Neural cell (in vitro differentiated cells): ENCODE measurements at regions not wholly inside any gene's neighbourhood (a gene's known extent, or its start where the extent isn't known, plus 50 kb on each side); places are given as distances from the start of the nearest gene placed in this dataset.

Source experiments
- H2AFZ ChIP-seq: fragments of 200-600, 300-800 bp; sonication (generic), shearing (Covaris generic); 2 replicates; pipeline ENCODE4 v1.6.0; 2014; ENCODE audit warnings: low read depth, mild to moderate bottlenecking, antibody characterized with exemption, low read length, moderate library complexity
- H3F3A ChIP-seq: fragments of 200-600 bp; shearing (Covaris generic); 2 replicates; pipeline ENCODE4 v1.6.1; 2016; ENCODE audit warnings: mild to moderate bottlenecking, moderate library complexity, mixed read lengths, antibody characterized with exemption, low read length; ENCODE audit not compliant: insufficient read depth, poor library complexity, severe bottlenecking
- H3K27ac ChIP-seq: fragments of 200-600, 300-800 bp; sonication (generic), shearing (Covaris generic); 2 replicates; pipeline ENCODE4 v1.5.1; 2014; ENCODE audit warnings: mild to moderate bottlenecking, low read length, moderate library complexity
- H3K27me3 ChIP-seq: fragments of 300-800, 200-600 bp; sonication (generic), shearing (Covaris generic); 2 replicates; pipeline ENCODE4 v1.6.0; 2014; ENCODE audit warnings: mild to moderate bottlenecking, low read depth, low read length, moderate library complexity; ENCODE audit not compliant: insufficient read depth
- H3K36me3 ChIP-seq: fragments of 300-800, 200-600 bp; sonication (generic), shearing (Covaris generic); 2 replicates; pipeline ENCODE4 v1.5.1; 2014; ENCODE audit warnings: mild to moderate bottlenecking, antibody characterized with exemption, low read length, moderate library complexity; ENCODE audit not compliant: insufficient read depth
- H3K4me2 ChIP-seq: fragments of 300-800, 200-600 bp; sonication (generic), shearing (Covaris generic); 2 replicates; pipeline ENCODE4 v1.6.0; 2014; ENCODE audit warnings: mild to moderate bottlenecking, low read length
- H3K4me3 ChIP-seq: fragments of 300-800, 200-600 bp; sonication (generic), shearing (Covaris generic); 2 replicates; pipeline ENCODE4 v1.5.1; 2014; ENCODE audit warnings: mild to moderate bottlenecking, low read length, moderate library complexity
- H3K79me2 ChIP-seq: fragments of 200-600 bp; shearing (Covaris generic); replicated peaks from 2 replicates; pipeline ENCODE4 v1.6.0; 2014; ENCODE audit warnings: mild to moderate bottlenecking, low read length, moderate library complexity; ENCODE audit not compliant: insufficient read depth
- H3K9ac ChIP-seq: fragments of 300-800, 200-600 bp; sonication (generic), shearing (Covaris generic); 2 replicates; pipeline ENCODE4 v1.6.1; 2016; ENCODE audit warnings: mild to moderate bottlenecking, low read length, mixed read lengths
- H3K9me2 ChIP-seq: fragments of 200-600 bp; shearing (Covaris generic); 2 replicates; pipeline ENCODE4 v1.6.1; 2016; ENCODE audit warnings: mild to moderate bottlenecking, low read length, mixed read lengths; ENCODE audit not compliant: insufficient read depth
- H3K9me3 ChIP-seq: fragments of 200-600, 300-800 bp; sonication (generic), shearing (Covaris generic); 2 replicates; pipeline ENCODE4 v1.6.1; 2016; ENCODE audit warnings: mild to moderate bottlenecking, mixed run types, low read length, moderate library complexity, mixed read lengths
- H4K20me1 ChIP-seq: fragments of 200-600 bp; shearing (Covaris generic); 2 replicates; pipeline ENCODE4 v1.6.1; 2016; ENCODE audit warnings: mild to moderate bottlenecking, mixed run types; ENCODE audit not compliant: insufficient read depth
- EP300 ChIP-seq: fragments of 450-650 bp; conservative IDR thresholded peaks from 2 replicates; pipeline ENCODE4 v1.6.1; 2014; ENCODE audit warnings: antibody characterized with exemption, mild to moderate bottlenecking, moderate library complexity; ENCODE audit not compliant: poor library complexity, severe bottlenecking
- EZH2 ChIP-seq: fragments of 200-600, 300-800 bp; shearing (Covaris generic), sonication (generic); IDR thresholded peaks from 2 replicates; pipeline ENCODE4 v1.6.1; 2014; ENCODE audit warnings: antibody characterized with exemption, low read length, borderline replicate concordance, mild to moderate bottlenecking; ENCODE audit not compliant: insufficient read depth, poor library complexity, severe bottlenecking
- MXI1 ChIP-seq: fragments of 450-650 bp; conservative IDR thresholded peaks from 2 replicates; pipeline ENCODE4 v1.6.1; 2014; ENCODE audit warnings: antibody characterized with exemption, mild to moderate bottlenecking; ENCODE audit not compliant: poor library complexity, severe bottlenecking
- POLR2AphosphoS5 ChIP-seq: IDR thresholded peaks from 2 replicates; pipeline ENCODE4 v1.6.1; 2012
- RAD21 ChIP-seq: fragments of 450-650 bp; conservative IDR thresholded peaks from 2 replicates; pipeline ENCODE4 v1.6.1; 2014; ENCODE audit warnings: antibody characterized with exemption, mild to moderate bottlenecking, moderate library complexity
- SMC3 ChIP-seq: fragments of 450-650 bp; conservative IDR thresholded peaks from 2 replicates; pipeline ENCODE4 v1.6.1; 2014; ENCODE audit warnings: antibody characterized with exemption, mild to moderate bottlenecking, moderate library complexity; ENCODE audit not compliant: poor library complexity
- TAF1 ChIP-seq: IDR thresholded peaks from 2 replicates; pipeline ENCODE4 v1.6.1; 2012; ENCODE audit warnings: low read depth
- TF ChIP-seq, protein P1 (sequence below): IDR thresholded peaks from 2 replicates; pipeline ENCODE4 v1.6.1; 2012; ENCODE audit warnings: borderline replicate concordance
- TF ChIP-seq, protein P2 (sequence below): fragments of 450-650 bp; IDR thresholded peaks from 2 replicates; pipeline ENCODE4 v1.5.1; 2014; ENCODE audit warnings: antibody characterized with exemption, mild to moderate bottlenecking, moderate library complexity; ENCODE audit not compliant: poor library complexity, severe bottlenecking

DNA sequence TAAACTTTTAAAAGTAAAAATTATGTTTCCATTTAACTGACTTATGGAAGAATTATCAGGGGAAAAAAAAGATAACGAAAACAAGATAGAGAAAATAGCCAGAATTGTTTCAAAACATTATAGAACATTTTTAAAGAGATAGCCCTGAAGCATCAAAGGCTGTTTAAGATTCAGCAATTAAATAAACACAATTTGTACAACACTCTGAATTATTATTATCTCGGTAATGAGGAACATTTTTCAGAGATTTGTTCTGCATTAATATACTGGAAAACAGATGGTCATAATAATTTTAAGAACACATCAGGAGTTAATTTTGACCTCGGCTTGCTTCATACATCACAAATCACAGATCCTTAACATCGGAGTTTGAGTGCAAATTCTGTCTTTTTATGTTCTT, 643.8 kb downstream of the SORCS1 start:
- no peaks in the 10 kb centered on the region for H3K36me3 ChIP-seq
- no peaks in the 10 kb centered on the region for H3K27me3 ChIP-seq
- no peaks in the 10 kb centered on the region for H4K20me1 ChIP-seq
- TF ChIP-seq RAD21 (no peak), POLR2AphosphoS5 (no peak), EZH2 (no peak), SMC3 (no peak), MXI1 (no peak), EP300 (no peak), TAF1 (no peak)
- TF ChIP-seq, protein P1, sequence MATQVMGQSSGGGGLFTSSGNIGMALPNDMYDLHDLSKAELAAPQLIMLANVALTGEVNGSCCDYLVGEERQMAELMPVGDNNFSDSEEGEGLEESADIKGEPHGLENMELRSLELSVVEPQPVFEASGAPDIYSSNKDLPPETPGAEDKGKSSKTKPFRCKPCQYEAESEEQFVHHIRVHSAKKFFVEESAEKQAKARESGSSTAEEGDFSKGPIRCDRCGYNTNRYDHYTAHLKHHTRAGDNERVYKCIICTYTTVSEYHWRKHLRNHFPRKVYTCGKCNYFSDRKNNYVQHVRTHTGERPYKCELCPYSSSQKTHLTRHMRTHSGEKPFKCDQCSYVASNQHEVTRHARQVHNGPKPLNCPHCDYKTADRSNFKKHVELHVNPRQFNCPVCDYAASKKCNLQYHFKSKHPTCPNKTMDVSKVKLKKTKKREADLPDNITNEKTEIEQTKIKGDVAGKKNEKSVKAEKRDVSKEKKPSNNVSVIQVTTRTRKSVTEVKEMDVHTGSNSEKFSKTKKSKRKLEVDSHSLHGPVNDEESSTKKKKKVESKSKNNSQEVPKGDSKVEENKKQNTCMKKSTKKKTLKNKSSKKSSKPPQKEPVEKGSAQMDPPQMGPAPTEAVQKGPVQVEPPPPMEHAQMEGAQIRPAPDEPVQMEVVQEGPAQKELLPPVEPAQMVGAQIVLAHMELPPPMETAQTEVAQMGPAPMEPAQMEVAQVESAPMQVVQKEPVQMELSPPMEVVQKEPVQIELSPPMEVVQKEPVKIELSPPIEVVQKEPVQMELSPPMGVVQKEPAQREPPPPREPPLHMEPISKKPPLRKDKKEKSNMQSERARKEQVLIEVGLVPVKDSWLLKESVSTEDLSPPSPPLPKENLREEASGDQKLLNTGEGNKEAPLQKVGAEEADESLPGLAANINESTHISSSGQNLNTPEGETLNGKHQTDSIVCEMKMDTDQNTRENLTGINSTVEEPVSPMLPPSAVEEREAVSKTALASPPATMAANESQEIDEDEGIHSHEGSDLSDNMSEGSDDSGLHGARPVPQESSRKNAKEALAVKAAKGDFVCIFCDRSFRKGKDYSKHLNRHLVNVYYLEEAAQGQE = no peak
- TF ChIP-seq, protein P2, sequence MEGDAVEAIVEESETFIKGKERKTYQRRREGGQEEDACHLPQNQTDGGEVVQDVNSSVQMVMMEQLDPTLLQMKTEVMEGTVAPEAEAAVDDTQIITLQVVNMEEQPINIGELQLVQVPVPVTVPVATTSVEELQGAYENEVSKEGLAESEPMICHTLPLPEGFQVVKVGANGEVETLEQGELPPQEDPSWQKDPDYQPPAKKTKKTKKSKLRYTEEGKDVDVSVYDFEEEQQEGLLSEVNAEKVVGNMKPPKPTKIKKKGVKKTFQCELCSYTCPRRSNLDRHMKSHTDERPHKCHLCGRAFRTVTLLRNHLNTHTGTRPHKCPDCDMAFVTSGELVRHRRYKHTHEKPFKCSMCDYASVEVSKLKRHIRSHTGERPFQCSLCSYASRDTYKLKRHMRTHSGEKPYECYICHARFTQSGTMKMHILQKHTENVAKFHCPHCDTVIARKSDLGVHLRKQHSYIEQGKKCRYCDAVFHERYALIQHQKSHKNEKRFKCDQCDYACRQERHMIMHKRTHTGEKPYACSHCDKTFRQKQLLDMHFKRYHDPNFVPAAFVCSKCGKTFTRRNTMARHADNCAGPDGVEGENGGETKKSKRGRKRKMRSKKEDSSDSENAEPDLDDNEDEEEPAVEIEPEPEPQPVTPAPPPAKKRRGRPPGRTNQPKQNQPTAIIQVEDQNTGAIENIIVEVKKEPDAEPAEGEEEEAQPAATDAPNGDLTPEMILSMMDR = no peak
- H3K4me3 ChIP-seq = no peak overlapping the region
- no peaks in the 10 kb centered on the region for H3F3A ChIP-seq
- no peaks in the 10 kb centered on the region for H3K9me3 ChIP-seq
- H2AFZ ChIP-seq = no peak overlapping the region
- H3K9ac ChIP-seq = no peak overlapping the region
- H3K4me2 ChIP-seq = no peak overlapping the region
- no peak overlapping the region for H3K27ac ChIP-seq
- H3K79me2 ChIP-seq = no peaks in the 10 kb centered on the region
- no peaks in the 10 kb centered on the region for H3K9me2 ChIP-seq

DNA sequence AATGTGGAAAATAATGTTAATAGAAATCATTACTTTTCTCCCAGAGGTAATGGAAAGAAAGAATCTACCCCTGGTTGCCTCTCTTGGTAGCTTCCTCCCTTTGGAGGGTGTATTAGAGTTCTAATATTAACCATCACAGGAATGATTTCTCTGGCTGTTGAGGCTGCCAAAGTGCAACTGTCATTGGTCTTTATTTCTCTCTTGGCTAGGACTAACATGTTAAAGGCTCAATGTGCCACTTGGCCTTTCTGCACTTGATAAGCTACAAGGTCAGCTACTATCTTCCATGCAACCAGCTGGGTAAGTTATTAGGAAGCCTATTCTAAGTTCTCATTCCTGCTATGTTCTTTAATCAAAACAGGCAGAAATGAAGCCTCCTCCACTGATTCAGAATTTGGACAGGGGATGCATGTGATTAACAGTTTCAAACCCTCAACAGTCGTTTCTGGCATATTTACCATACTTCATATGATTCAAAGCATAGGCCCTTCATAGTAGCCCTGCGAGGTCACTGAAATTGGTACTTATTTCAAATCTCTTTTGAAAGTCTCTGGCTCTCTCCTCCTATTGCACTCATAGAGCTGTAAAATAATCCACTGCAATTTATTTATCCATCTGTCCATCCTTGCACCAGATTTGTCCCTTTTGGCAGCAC, 645.0 kb downstream of the SORCS1 start:
- H3K9ac ChIP-seq = no peak overlapping the region
- H3K79me2 ChIP-seq = no peaks in the 10 kb centered on the region
- H3K27ac ChIP-seq = no peak overlapping the region
- H3K36me3 ChIP-seq = no peaks in the 10 kb centered on the region
- no peaks in the 10 kb centered on the region for H3K9me2 ChIP-seq
- no peak for TF ChIP-seq POLR2AphosphoS5
- no peak for TF ChIP-seq SMC3
- no peak for TF ChIP-seq MXI1
- no peak for TF ChIP-seq TAF1
- TF ChIP-seq RAD21 = no peak
- H3K4me3 ChIP-seq = no peak overlapping the region
- H3K4me2 ChIP-seq = no peak overlapping the region
- H4K20me1 ChIP-seq = no peaks in the 10 kb centered on the region
- H2AFZ ChIP-seq = no peak overlapping the region
- H3K27me3 ChIP-seq = no peaks in the 10 kb centered on the region
- H3K9me3 ChIP-seq = no peaks in the 10 kb centered on the region
- H3F3A ChIP-seq = no peaks in the 10 kb centered on the region
